Activated gamma-delta T cell treated with anti-CD3 and anti-CD28 coated beads, Interleukin-2, amount 50 U/mL, for 16 hours (primary cell): ENCODE measurements at regions not wholly inside any gene's neighbourhood (a gene's known extent, or its start where the extent isn't known, plus 50 kb on each side); places are given as distances from the start of the nearest gene placed in this dataset.

Experiments
- DNase-seq: peaks from one replicate; pipeline ENCODE4 v3.0.0-alpha.2; 2020; ENCODE audit warnings: low read depth

DNA sequence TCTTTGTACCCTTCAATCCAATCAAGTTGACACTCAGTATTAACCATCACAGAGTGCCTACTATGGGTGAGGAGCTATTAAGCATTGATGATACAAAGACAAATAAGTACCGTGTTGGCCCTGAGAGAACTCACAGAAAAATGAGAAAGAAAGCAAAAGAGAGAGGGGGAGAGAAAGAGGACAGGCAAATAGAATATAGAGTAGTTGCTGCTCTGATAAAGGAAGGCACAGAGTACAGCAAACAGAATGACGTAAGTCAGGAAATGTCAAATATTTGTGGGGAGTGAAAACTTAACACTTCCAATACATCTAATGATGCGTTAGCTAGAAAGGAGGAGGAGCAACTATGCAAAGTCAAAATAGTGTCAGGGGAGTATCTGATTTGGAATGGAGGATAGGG lies 320.6 kb upstream of the KCNH8 start:
- no peak for DNase-seq

DNA sequence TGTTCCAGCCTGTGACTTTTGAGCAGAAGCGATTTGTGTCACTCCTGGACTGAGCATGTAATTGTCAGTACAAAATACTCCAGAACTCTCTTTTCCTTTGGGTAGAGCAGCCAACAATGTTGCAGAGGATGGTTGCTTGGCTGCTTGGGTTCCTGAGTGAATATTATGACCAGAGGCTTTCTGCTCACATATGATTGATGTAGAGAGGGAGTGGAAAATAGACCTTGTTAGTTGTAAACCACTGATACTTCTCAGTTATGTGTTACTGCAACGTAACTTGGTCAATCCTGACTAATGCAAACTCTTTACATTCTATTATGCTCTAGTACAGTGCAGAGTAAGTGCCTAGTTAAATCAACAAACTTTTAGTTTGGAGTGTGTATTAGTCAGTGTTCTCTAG lies 322.6 kb upstream of the KCNH8 start:
- DNase-seq: no peak

DNA sequence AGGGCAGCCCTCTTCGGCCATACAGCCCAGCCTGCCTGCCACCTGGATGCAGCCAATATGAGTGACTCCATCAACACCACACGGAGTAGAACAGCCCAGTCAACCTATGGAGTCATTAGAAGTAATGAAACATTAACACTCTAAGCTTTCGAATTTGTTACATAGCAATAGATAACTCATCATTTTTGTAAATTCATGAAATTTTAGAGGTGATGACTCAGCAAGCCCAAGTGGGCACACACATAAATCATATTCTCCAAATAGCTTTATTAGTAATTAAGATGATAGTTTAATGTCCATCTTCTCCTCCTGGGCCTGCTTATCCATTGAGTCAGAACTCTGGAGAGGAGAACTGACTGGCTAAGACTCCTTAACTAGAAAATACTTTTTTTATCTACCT lies 335.0 kb upstream of the KCNH8 start:
- DNase-seq: no peak

DNA sequence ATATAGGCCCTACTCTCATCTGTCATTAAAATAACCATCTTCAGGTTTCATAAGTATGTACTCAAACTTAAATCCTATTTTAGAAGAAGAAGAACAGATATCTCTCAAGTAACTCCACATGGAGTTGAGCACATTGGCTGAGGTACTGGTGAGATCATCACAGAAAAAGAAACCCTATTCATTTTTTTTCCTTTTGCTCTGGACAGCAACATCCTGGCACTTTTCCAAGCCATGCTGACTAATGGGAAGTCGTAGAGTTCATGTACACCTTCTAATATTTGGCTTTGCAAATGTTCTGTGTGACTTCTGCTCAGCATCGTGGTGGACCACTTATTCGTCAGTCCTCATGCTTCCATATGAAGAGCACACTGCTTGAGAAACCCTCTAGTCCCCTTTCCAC lies 336.0 kb upstream of the KCNH8 start:
- no peak for DNase-seq

DNA sequence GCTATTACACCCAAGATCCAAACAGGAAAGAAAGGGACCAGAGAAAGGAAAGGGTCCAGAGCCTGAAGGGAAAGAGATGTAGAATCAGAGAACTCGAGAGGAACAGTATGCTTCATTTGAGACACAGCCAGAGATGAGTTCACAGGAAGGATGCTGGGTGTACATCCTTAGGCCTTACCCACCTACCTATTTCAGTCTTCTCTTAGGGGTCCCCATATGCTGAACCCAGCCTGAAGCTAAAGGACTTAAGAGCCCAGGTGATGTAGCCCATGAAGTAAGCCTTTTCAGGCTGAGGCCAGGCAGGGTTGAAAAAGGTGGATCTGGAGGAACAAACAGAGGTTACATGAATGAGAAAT lies 338.0 kb upstream of the KCNH8 start:
- no peak for DNase-seq

DNA sequence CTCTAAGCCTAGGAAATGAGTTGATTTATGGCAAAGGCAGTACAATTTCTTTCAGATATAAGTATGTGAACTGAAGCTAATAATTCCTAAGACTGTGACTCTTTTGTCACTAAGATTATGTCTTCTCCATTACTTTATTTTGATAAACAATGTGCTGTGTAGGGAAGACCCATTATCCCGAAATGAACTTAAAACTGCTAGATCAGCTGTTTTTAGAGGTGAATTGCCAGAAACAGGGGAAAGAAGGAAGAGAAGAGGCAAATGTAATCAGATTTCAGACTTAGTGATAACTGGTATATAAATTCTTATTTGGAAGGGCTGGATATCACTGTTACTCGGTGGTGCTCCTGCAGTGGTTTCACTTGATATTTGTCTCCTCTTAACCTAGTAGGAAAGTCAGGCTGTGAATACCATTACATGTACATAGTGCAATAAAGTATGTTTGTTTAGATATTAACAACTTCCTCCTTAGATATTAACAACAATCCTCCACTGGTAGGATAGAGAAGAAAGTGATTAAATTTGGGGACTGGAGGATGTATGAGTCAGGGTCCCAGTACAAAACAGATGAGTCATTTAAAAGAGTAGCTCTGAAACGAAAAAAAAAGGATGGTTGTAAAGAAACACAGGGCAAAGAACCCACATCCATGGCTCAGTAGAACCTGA lies 338.5 kb upstream of the KCNH8 start:
- DNase-seq: no peak

DNA sequence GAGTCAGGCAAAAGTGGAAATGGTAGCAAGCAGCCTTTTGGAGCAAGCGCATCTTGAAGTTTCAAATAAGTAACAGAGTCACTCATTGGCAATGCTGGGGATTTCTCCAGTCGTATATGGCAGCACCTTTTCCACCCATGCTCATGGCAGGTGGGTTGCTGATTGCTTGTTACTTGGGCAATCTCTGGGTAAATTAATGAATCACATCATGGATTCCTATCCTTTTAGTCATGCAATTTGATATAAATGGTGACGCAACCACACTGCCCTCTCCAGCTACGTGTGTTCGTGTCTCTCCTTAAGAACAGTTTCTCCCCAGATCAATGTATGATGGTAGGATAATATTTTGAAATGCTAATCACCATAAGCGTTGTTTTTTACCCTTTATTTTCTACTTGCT lies 339.9 kb upstream of the KCNH8 start:
- no peak for DNase-seq

DNA sequence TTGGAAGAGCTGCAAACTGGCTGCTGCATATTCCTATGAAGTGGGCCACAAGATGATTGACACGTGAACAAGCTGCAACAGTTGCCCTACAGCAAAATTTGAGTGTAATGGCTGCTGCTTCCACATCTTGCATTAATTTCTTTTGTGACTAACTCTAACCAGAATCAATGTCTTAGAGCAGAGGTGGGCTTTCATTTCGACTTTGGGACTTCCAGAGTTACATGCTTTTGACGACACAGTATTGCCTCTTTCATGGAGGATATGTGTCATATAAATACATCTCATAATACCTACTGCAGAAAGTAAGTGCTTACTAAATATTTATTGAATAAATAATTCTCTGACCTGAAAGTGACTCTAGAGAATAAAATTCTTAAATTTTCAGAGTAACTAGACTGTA lies 340.7 kb upstream of the KCNH8 start:
- no peak for DNase-seq

DNA sequence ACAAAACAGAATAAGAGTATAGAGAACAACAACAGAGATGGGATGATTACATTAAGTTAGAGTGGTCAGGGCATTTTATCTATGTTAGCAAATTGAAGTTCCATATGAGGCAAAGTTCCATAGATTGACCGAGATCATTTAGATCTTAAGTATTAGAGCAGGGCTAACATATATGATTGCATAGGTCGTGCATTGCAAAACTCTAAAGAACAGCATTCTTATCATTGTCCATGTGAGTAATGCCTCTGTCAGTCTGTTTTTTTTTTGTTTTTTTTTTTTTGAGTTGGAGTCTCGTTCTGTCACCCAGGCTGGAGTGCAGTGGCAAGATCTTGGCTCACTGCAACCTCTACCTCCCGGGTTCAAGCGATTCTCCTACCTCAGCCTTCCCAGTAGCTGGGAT lies 341.7 kb upstream of the KCNH8 start:
- DNase-seq: no peak

DNA sequence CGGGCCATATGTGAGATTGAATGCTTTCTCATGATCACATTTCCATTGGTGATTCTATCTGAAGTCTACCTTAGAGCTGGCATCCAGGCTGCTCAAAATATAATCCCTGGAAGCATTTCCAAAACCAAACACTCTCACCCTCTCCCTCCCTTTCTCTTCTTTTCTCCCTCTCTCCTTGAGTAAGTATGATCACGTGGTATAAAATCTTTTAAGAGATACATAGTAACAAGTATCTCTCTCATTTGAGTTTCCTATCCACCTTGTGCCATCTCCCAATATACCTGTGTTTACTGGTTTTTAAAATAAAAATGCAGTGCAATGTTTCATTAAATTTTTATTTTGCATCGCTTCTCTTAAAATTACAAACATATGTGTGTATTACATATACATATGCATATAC lies 350.9 kb upstream of the KCNH8 start:
- DNase-seq: no peak

DNA sequence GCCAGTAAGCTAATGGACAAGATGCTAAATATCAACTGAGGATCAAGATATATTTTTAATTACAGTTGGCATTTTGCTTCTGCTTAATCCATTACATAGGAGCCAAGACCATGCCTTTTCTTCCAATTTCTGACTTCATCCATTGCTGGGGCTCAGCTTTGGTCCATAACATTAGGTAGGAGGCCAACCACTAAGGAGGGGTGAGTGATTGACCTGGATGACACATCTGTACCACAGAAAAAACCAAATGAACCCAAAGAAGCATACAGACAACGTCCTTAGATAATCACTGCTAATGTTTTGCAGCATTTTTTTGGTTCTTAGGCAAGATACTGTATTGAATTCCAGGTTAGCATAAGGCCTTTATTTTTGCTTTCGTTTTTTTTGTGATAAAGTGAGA lies 353.2 kb upstream of the KCNH8 start:
- DNase-seq: no peak

DNA sequence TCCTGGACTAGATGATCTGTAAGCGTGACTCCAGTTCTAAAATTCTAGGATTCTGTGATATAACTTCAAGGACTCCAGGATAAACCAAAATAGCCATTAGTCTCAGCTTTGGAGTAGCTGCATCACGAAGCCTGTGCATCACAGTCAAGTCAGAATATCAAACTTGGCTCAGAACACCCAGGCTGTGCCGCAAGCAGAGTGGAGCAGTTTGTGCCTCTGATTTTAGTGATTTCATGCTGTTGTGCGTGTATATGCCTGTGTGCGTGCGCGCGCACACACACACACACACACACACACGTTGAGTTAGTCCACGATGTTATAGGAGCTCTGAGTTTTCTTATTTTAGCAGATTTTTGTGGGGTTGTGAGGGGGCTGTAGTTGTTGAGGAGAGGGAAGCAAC lies 356.6 kb upstream of the KCNH8 start:
- DNase-seq: no peak

DNA sequence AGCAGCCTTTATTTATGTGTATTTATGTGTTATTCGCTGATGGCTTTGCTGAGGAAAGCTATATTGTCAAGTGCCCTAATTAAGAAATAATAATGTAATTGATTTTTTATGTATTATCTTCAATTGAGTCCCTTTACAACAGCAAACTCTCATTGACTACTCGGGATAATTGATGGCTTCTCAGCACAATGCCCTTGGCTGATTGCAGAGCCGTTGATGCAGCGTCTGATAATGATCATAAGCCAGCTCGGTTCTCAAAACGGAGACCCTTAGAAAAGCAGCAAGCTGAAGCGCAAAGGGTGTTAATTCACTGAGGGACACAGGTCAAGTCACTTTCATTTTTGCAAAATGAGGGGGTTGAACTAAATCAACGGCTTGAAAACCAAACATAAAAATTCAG lies 357.1 kb upstream of the KCNH8 start:
- DNase-seq: no peak

DNA sequence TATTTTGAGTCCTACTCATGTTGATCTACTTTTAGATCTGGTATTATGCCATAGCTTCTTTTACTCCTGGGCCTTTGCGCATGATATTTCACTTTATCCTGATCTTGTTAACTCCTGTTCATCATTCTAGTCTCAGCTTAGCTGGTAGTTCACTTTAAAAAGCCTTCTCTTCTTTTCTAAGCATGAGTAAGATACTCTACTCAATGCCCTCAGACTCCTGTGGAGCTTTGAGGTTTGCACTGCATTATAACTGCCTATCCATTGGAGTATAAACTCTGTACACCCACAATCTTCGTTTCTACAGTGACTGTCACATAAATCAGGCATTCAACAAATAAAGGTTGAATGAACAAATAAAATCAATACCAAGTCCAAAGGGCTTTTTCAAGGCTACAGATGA lies 357.9 kb upstream of the KCNH8 start:
- no peak for DNase-seq

DNA sequence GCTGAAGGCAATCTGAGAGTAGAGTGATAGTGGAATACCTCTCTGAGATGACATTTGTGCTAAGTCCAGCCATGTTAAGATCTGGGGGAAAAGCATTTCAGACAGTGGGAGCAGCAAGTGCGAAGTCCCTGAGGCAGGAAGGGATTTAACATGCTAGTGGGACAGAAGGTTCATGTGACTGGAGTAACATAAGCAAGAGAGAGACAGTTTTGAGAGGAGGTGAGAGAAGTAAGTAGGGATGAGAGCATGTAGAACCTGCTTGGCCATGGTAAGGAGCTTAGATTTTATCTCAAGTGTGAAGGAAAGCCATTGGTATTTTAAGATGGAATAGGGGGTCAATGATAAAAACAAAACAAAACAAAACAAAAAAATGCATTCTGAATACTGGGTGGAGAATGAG lies 358.6 kb upstream of the KCNH8 start:
- DNase-seq: no peak

DNA sequence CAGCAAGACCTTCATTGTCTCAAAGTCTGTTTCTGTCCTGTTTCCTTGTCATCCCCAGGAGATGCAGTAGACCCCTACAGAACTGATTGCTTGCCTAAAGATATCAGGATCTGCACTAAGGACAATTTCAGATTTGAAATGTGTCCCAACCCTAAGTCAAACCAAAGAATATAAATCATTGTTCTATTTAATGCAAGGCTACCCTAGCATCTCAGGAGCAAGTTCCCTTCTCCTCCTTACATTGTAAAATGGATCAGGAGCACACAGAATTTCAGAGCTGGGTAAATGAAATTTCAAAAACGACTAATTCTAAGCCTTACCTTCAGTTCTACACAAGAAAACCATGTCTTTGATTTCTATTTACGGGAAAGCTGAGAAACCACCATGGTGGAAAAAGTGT lies 360.9 kb upstream of the KCNH8 start:
- DNase-seq: no peak

DNA sequence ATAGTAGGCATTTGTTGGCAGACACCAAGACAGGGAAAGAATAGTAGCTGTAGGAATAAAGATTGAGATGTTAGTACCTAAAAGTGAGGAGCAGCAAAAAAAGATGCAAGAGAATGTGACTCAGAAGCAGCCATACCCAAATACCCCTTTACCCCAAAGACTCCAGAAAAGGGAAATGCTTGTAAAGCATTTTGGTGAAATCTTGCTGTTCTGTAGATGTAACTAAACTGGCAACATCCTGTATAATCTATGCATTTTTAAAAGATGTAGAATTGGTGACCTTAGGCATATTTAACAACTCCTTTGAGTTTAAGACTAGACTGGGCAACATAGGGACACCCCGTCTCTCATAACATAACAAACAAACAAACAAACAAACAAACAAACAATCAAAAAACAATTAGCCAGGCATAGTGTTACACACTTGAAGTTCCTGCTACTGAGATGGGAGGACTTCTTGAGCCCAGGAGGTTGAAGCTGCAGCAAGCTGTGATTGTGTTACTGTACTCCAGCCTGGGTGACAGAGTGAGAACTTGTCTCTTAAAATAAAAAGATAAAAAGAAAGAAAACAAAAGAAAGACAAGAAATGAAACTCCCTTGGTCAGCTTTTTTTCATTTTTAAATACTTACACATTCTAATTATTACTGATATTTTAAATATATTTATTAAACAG lies 361.5 kb upstream of the KCNH8 start:
- no peak for DNase-seq

DNA sequence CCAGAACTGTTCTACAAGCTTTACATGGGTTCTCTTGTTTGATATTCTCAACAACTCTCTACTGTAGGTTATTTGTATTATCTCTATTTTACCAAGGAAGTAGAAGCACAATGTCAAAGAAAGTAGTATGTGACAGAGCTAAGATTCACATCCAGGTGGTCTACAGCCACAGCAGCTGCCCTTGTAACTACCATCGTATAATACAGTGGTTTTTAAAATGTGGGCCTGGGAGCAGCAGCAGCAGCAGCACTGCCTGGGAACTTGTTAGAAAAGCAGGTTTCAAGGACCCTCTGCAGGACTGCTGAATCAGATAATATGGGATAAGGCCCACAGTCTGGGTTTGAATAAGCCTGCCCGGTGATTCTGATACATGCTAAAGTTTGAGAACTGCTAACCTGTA lies 357.1 kb upstream of the SATB1 start:
- no peak for DNase-seq

DNA sequence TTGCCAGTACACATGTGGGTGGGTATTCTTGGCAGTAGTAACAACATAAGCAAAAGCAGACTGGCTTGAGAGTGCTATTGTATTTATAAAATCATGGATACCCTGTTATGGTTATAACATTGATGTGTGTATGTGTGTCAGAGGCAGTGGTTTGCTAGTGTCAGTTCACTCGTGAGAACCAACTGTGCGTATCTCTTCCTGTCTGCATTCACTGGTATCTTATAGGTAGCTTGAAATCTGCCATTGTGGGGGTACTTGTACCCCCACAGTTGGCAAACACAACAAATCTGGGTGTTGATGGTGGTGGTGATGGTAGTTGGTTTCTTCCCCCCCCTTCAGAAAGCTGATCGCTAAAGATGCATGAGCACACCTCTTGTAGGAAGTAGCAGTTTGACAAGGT lies 355.8 kb upstream of the SATB1 start:
- DNase-seq: no peak

DNA sequence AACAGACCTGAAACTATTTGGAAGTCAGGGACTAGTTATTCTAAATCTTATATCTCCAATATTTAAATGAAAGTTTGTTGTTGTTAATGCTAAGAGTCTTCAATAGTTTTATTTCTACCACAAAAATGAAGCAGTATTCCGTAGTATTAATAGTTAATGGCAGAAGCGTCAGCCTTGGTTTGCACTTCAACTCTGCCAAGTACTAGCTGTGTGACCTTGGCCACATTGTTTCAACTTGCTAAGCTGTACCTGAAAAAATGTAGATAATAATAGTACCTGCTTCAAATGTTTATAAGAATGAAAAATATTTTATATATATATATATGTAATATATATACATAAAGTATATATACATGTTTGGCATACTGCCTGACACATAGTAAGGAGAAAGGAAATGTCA lies 354.6 kb upstream of the SATB1 start:
- no peak for DNase-seq

DNA sequence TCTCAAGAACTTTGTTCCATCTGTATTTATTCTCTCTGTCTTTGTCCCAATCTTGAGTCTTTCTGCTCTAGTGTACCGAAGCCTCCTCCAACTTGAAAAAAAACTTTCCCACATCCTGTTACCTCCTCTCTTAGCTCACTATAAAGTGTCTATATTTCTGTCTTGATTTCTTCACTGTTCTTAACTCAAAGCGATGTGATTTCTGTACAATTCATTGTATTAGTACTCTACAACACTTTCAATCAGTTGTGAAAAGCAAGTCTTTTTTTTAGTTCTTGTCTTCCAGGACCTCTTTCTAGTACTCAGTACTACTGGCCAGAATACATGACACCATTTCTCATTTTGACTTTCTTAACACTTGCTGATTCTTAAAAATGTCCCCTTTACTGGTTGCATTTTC lies 353.5 kb upstream of the SATB1 start:
- DNase-seq: no peak

DNA sequence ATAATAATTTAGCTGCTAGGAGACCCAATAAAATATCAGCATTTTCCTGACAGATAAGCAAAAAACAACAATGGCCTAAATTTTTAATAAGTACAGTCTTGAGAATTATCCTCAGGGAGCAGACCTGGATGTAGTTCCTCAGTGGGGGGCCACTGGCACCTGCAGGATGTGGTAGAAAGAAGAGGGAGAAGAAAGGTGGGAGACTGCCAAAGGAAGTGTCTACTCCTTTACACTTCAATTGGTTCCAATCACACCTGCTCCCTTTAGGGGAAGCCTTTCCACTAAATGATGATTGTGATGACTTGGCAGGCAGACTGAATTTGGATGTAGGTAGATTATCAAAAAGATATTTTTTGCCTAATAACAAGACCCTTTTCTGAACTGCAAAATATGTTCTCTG lies 353.0 kb upstream of the SATB1 start:
- DNase-seq: no peak

DNA sequence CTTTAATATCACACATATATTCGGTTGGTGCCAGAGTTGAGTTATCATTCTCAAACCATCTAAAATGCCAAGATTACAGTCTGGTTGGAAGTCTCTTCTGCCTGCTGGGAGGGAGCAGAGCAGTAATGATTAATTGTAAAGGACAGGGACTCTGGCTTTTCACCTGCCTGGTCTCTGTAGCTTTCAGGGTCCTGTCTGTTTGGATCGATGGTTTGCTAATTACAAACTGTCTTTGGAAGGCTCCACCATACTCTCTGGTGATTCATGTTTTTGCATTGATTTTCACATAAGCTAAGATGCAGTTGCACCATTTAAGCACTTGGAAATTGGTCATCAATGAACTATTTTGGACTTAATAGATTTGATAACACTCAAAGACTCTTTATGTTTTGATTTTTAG lies 350.4 kb upstream of the SATB1 start:
- DNase-seq: no peak

DNA sequence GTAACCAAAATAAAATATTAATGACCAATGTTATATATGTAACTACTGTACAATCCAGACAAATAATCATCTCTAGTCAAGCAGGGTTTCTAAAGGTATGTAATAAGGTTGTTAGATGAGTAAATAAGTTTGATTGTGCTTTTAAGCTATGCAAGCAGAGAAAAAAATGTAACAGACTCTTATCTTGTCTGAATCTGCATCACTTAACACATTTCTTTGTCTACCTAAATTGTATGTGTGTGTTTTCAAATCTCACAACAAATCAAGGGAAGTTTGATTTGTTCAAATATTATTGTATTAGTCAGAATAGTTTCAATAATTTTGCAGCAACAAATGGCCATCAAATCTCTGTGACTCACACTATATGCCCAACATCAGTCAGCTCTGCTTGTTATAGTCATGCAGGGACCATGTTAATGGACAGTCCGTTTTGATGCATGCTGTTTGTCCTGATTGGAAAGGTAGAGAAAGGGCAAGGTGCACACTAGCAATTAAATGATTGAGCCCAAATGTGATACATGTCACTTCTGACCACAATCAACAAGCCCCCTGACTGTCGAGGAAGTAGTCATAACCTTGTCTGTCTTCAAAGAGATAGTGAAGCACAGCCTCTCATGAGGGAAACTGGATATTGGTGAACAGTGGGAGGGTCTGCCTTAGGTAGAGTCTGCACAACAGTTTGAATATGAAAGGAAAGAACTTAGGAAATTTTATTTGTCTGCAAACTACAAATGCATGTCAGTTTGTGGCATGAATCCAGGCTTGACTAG lies 349.4 kb upstream of the SATB1 start:
- no peak for DNase-seq
